GM12878 (cell line): ENCODE measurements at regions not wholly inside any gene's neighbourhood (a gene's known extent, or its start where the extent isn't known, plus 50 kb on each side); places are given as distances from the start of the nearest gene placed in this dataset.

Source experiments
- ATAC-seq: fragments of 200-7000 bp; cut with Tn5 transposase; 3 replicates; pipeline ENCODE4 v1.9.1; 2020; ENCODE audit warnings: mild to moderate bottlenecking, moderate library complexity
- BruUV-seq: library from RNA; stranded (reverse); fragments of 400-500 nt; replicated peaks from 2 replicates; lab custom pipeline; 2021; lab: Mats Ljungman, UMichigan
- CTCF ChIA-PET: fragments of 300-600 bp; sonication (Branson Sonifier 250); formaldehyde crosslinking; extraction: SDS; loops from one replicate; lab custom pipeline; 2021; ENCODE audit warnings: inconsistent platforms; lab: Yijun Ruan, JAX
- POLR2A ChIA-PET: fragments of 350-600 bp; formaldehyde crosslinking; extraction: SDS; loops from one replicate; lab custom pipeline; 2021; ENCODE audit warnings: inconsistent platforms; lab: Charles Lee
- RAD21 ChIA-PET: fragments of 300-600 bp; sonication (Branson Sonifier 250); formaldehyde crosslinking; loops from one replicate; lab custom pipeline; 2023; ENCODE audit warnings: antibody characterized with exemption; ENCODE audit not compliant: unreplicated experiment; lab: Charles Lee
- SMC1A ChIA-PET: fragments of 300-600 bp; sonication (Branson Sonifier 250); formaldehyde crosslinking; loops from one replicate; lab custom pipeline; 2023; ENCODE audit not compliant: unreplicated experiment, uncharacterized antibody; lab: Charles Lee
- DNase-seq: peaks from one replicate; pipeline ENCODE4 v3.0.0-alpha.2; 2011; ENCODE audit warnings: low read depth, low spot score
- FAIRE-seq: peaks from 3 replicates; lab custom pipeline; 2011; peaks lifted over from hg19 to GRCh38; lab: Jason Lieb, UNC
- H2AFZ ChIP-seq: 2 replicates; pipeline ENCODE4 v1.6.0; 2011; ENCODE audit warnings: low read depth, low read length, control low read depth; ENCODE audit not compliant: control insufficient read depth
- H3K27ac ChIP-seq: 2 replicates; pipeline ENCODE4 v1.5.1; 2011; ENCODE audit warnings: control low read depth; ENCODE audit not compliant: control insufficient read depth, insufficient read depth
- H3K27me3 ChIP-seq, 2 experiments: replicated peaks in 1 of 2; 2 replicates each; pipeline versions ENCODE4 v1.6.0 to v1.6.1; 2011; ENCODE audit warnings: low read length in 1 of 2; ENCODE audit not compliant: control insufficient read depth in 2 of 2, insufficient read depth in 2 of 2
- H3K36me3 ChIP-seq, 2 experiments: 2 replicates each; pipeline ENCODE4 v1.5.1; 2011; ENCODE audit warnings: low read length in 1 of 2; ENCODE audit not compliant: control insufficient read depth in 2 of 2, insufficient read depth in 2 of 2
- H3K4me1 ChIP-seq: 2 replicates; pipeline ENCODE4 v1.6.1; 2011; ENCODE audit warnings: mild to moderate bottlenecking, low read length, moderate library complexity, mixed read lengths; ENCODE audit not compliant: control insufficient read depth, insufficient read depth
- H3K4me2 ChIP-seq: 2 replicates; pipeline ENCODE4 v1.6.0; 2011; ENCODE audit warnings: control low read depth; ENCODE audit not compliant: control insufficient read depth, insufficient read depth
- H3K4me3 ChIP-seq: fragments of 200-600 bp; sonication (generic); 2 replicates; pipeline ENCODE4 v1.5.1; 2016
- H3K79me2 ChIP-seq: 2 replicates; pipeline ENCODE4 v1.6.0; 2011; ENCODE audit warnings: low read length; ENCODE audit not compliant: control insufficient read depth, insufficient read depth
- H3K9ac ChIP-seq: 2 replicates; pipeline ENCODE4 v1.8.0; 2011; ENCODE audit warnings: low read length, control low read depth, mixed read lengths; ENCODE audit not compliant: control insufficient read depth, insufficient read depth
- H3K9me3 ChIP-seq: replicated peaks from 3 replicates; pipeline ENCODE4 v1.5.1; 2011; ENCODE audit warnings: mild to moderate bottlenecking, low read length; ENCODE audit not compliant: control insufficient read depth, insufficient read depth
- H4K20me1 ChIP-seq: 2 replicates; pipeline ENCODE4 v1.6.0; 2011; ENCODE audit not compliant: control insufficient read depth, insufficient read depth
- CREM ChIP-seq: IDR thresholded peaks from 2 replicates; pipeline ENCODE4 v1.6.1; 2014; ENCODE audit warnings: antibody characterized with exemption, low read depth
- IRF3 ChIP-seq: fragments of 450-650 bp; IDR thresholded peaks from 2 replicates; pipeline ENCODE4 v1.6.1; 2014; ENCODE audit warnings: mild to moderate bottlenecking
- IRF4 ChIP-seq: IDR thresholded peaks from 2 replicates; pipeline ENCODE4 v1.6.1; 2011; ENCODE audit warnings: low read depth, low read length
- TBL1XR1 ChIP-seq: IDR thresholded peaks from 2 replicates; pipeline ENCODE4 v1.6.1; 2012; ENCODE audit warnings: low read depth, low read length, improper control_type of control experiment
- ZBTB11 ChIP-seq: fragments of 450-650 bp; formaldehyde crosslinking; IDR thresholded peaks from 2 replicates; pipeline ENCODE4 v1.5.0; 2022; ENCODE audit warnings: mild to moderate bottlenecking, missing genetic modification characterization
- ZBTB33 ChIP-seq: fragments of 450-650 bp; IDR thresholded peaks from 2 replicates; pipeline ENCODE4 v1.6.1; 2017; ENCODE audit warnings: mild to moderate bottlenecking
- WGBS: methylation state at CpG from one replicate; pipeline ENCODE4 v1.1.6; 2016; ENCODE audit warnings: low lambda C conversion rate; ENCODE audit not compliant: insufficient replicate concordance, insufficient coverage; ENCODE audit errors: missing lambda C conversion rate; 5-methylcytosine and 5-hydroxymethylcytosine counted together
- in situ Hi-C: fragments of 300-500 bp; cut with MboI; formaldehyde crosslinking; loops from 9 replicates; pipeline ENCODE4 v1.14.3; 2018; ENCODE audit warnings: mixed read lengths
- intact Hi-C: fragments of 100-400 bp; cut with micrococcal nuclease; formaldehyde crosslinking; loops from one replicate; pipeline ENCODE4 v1.14.2; 2022; ENCODE audit not compliant: unreplicated experiment

GRCh38 chr12:16893426-16893825, 287.5 kb upstream of the LMO3 start:
- Histone ChIP-seq H3K9me3 (no peaks in the 10 kb centered on the region), H3K27me3 (no peaks in the 10 kb centered on the region), H3K36me3 (no peaks in the 10 kb centered on the region), H3K9ac (no peak overlapping the region), H3K4me1 (no peaks in the 10 kb centered on the region), H3K4me3 (no peak overlapping the region), H4K20me1 (no peaks in the 10 kb centered on the region), H3K79me2 (no peaks in the 10 kb centered on the region), H3K4me2 (no peak overlapping the region), H3K27ac (no peak overlapping the region), H2AFZ (no peak overlapping the region)
- intact Hi-C loops = no loop called here
- no peak for FAIRE-seq
- in situ Hi-C loops = no loop called here
- POLR2A ChIA-PET = no interaction called here
- WGBS = 85% methylated on average over 14 of the region's 14 CpGs
- TF ChIP-seq ZBTB33 = peak; percentile 32; the same call in 1 of the 2 replicates
- no peak for TF ChIP-seq TBL1XR1
- RAD21 ChIA-PET = no interaction called here
- CTCF ChIA-PET = interaction anchor here (1.2 kb wide), 1 partner anchor 443 kb away, joined by 4 read pairs; no protein-coding TSS in a partner anchor
- no peak for DNase-seq
- no TSS peak for BruUV-seq
- SMC1A ChIA-PET = interaction anchor here (1.2 kb wide), 1 partner anchor 27 kb away, joined by 3 read pairs; no protein-coding TSS in a partner anchor
- no peak for ATAC-seq

GRCh38 chr12:16891673-16892072, 285.7 kb upstream of the LMO3 start:
- POLR2A ChIA-PET = no interaction called here
- H3K27ac ChIP-seq = no peak overlapping the region
- H3K36me3 ChIP-seq = no peaks in the 10 kb centered on the region
- CTCF ChIA-PET = no interaction called here
- RAD21 ChIA-PET = no interaction called here
- in situ Hi-C loops = no loop called here
- ATAC-seq (no peak), FAIRE-seq (no peak), DNase-seq (no peak)
- SMC1A ChIA-PET = interaction anchor here (1.4 kb wide), 1 partner anchor 48 kb away, joined by 3 read pairs; no protein-coding TSS in a partner anchor
- no peaks in the 10 kb centered on the region for H3K27me3 ChIP-seq
- H3K4me1 ChIP-seq = no peaks in the 10 kb centered on the region
- H3K9ac ChIP-seq = no peak overlapping the region
- no peak overlapping the region for H2AFZ ChIP-seq
- H3K4me2 ChIP-seq = no peak overlapping the region
- no peaks in the 10 kb centered on the region for H3K79me2 ChIP-seq
- no peak overlapping the region for H3K4me3 ChIP-seq
- H3K9me3 ChIP-seq = no peaks in the 10 kb centered on the region
- intact Hi-C loops = no loop called here
- BruUV-seq = no TSS peak
- no peaks in the 10 kb centered on the region for H4K20me1 ChIP-seq
- TF ChIP-seq IRF4 (no peak), ZBTB11 (CRISPR knock-in tag) (no peak), ZBTB33 (no peak), IRF3 (no peak), CREM (no peak)
